ENCODE measurements at regions not wholly inside any gene's neighbourhood (a gene's known extent, or its start where the extent isn't known, plus 50 kb on each side); places are given as distances from the start of the nearest gene placed in this dataset.

GRCh38 chr13:80441968-80442367 is 101.0 kb upstream of the SPRY2 start:
- Histone ChIP-seq H3K9me3 (replicated peaks in 1 of 2; ENCODE audit: control insufficient read depth in 2 of 2, insufficient read depth in 1 of 2, low read depth in 1 of 2, low read length in 2 of 2) (no peaks in the 10 kb centered on the region), H3K23ac (ENCODE audit: low read depth, low read length, poor library complexity) (no peak overlapping the region), H4K8ac (ENCODE audit: low read depth, low read length) (no peak overlapping the region), H3K4me1 (ENCODE audit: control insufficient read depth in 2 of 2, insufficient read depth in 1 of 2, low read depth in 1 of 2, low read length in 2 of 2) (no peaks in the 10 kb centered on the region), H3K4me2 (ENCODE audit: insufficient read depth, low read length, poor library complexity, severe bottlenecking) (no peak overlapping the region), H3K4ac (ENCODE audit: low read length) (no peak overlapping the region), H2BK12ac (ENCODE audit: low read length) (no peak overlapping the region), H3K18ac (ENCODE audit: low read length) (no peak overlapping the region), H3K4me3 (ENCODE audit: low read length in 2 of 2) (no peak overlapping the region), H3K14ac (ENCODE audit: low read length) (no peak overlapping the region), H3K27ac (replicated peaks; ENCODE audit: low read length) (no peak overlapping the region), H4K91ac (ENCODE audit: low read depth, low read length, poor library complexity) (no peak overlapping the region), H2AFZ (ENCODE audit: low read length) (no peak overlapping the region), H3K9ac (ENCODE audit: low read depth, low read length, poor library complexity) (no peak overlapping the region), H3K27me3 (ENCODE audit: control insufficient read depth in 3 of 3, insufficient read depth in 3 of 3, low read depth in 1 of 3, low read length in 3 of 3) (no peaks in the 10 kb centered on the region), H2BK15ac (ENCODE audit: low read length) (no peak overlapping the region), H3K36me3 (replicated peaks in 1 of 2; ENCODE audit: control insufficient read depth in 2 of 2, insufficient read depth in 2 of 2, low read length in 2 of 2) (no peaks in the 10 kb centered on the region), H2AK5ac (ENCODE audit: low read depth, low read length) (no peak overlapping the region), H2BK5ac (ENCODE audit: low read length) (no peak overlapping the region), H3K79me1 (ENCODE audit: low read depth, low read length) (no peaks in the 10 kb centered on the region), H2BK120ac (ENCODE audit: low read depth, low read length) (no peak overlapping the region)
- no peak for DNase-seq (ENCODE audit: low spot score)

- Histone ChIP-seq H2BK120ac (ENCODE audit: low read depth, low read length) (no peak overlapping the region), H3K23ac (ENCODE audit: low read depth, low read length, poor library complexity) (no peak overlapping the region), H2BK15ac (ENCODE audit: low read length) (no peak overlapping the region), H3K14ac (ENCODE audit: low read length) (no peak overlapping the region), H2BK12ac (ENCODE audit: low read length) (no peak overlapping the region), H3K18ac (ENCODE audit: low read length) (no peak overlapping the region), H4K91ac (ENCODE audit: low read depth, low read length, poor library complexity) (no peak overlapping the region), H3K9ac (ENCODE audit: low read depth, low read length, poor library complexity) (no peak overlapping the region), H3K79me1 (ENCODE audit: low read depth, low read length) (no peaks in the 10 kb centered on the region), H3K27me3 (ENCODE audit: control insufficient read depth in 3 of 3, insufficient read depth in 3 of 3, low read depth in 1 of 3, low read length in 3 of 3) (no peaks in the 10 kb centered on the region), H2AK5ac (ENCODE audit: low read depth, low read length) (no peak overlapping the region), H3K4ac (ENCODE audit: low read length) (no peak overlapping the region), H3K4me3 (ENCODE audit: low read length in 2 of 2) (no peak overlapping the region), H3K9me3 (replicated peaks in 1 of 2; ENCODE audit: control insufficient read depth in 2 of 2, insufficient read depth in 1 of 2, low read depth in 1 of 2, low read length in 2 of 2) (no peaks in the 10 kb centered on the region), H3K4me1 (ENCODE audit: control insufficient read depth in 2 of 2, insufficient read depth in 1 of 2, low read depth in 1 of 2, low read length in 2 of 2) (no peaks in the 10 kb centered on the region), H2AFZ (ENCODE audit: low read length) (no peak overlapping the region), H3K36me3 (replicated peaks in 1 of 2; ENCODE audit: control insufficient read depth in 2 of 2, insufficient read depth in 2 of 2, low read length in 2 of 2) (no peaks in the 10 kb centered on the region), H3K4me2 (ENCODE audit: insufficient read depth, low read length, poor library complexity, severe bottlenecking) (no peak overlapping the region), H4K8ac (ENCODE audit: low read depth, low read length) (no peak overlapping the region), H2BK5ac (ENCODE audit: low read length) (no peak overlapping the region), H3K27ac (replicated peaks; ENCODE audit: low read length) (no peak overlapping the region)
- no CpG with 5 or more reads among the region's 3 CpGs for WGBS, 2 donors (ENCODE audit: extremely low coverage in 2 of 2, insufficient read length in 2 of 2, insufficient replicate concordance in 1 of 2)
- DNase-seq (ENCODE audit: low spot score) = no peak
Measured at GRCh38 chr13:80438521-80438920, 97.6 kb upstream of the SPRY2 start.

- no peak overlapping the region for H2BK5ac ChIP-seq (ENCODE audit: low read length)
- no peak overlapping the region for H4K8ac ChIP-seq (ENCODE audit: low read depth, low read length)
- no peak overlapping the region for H3K27ac ChIP-seq (replicated peaks; ENCODE audit: low read length)
Measured at GRCh38 chr13:80437231-80437630, 96.3 kb upstream of the SPRY2 start.

GRCh38 chr13:80436571-80437169 is 95.7 kb upstream of the SPRY2 start:
- Histone ChIP-seq H3K23ac (ENCODE audit: low read depth, low read length, poor library complexity) (no peak overlapping the region), H4K91ac (ENCODE audit: low read depth, low read length, poor library complexity) (no peak overlapping the region), H3K27ac (replicated peaks; ENCODE audit: low read length) (no peak overlapping the region), H4K8ac (ENCODE audit: low read depth, low read length) (no peak overlapping the region), H3K4me2 (ENCODE audit: insufficient read depth, low read length, poor library complexity, severe bottlenecking) (no peak overlapping the region), H3K9ac (ENCODE audit: low read depth, low read length, poor library complexity) (no peak overlapping the region), H3K4me3 (ENCODE audit: low read length in 2 of 2) (no peak overlapping the region), H3K14ac (ENCODE audit: low read length) (no peak overlapping the region), H2AK5ac (ENCODE audit: low read depth, low read length) (no peak overlapping the region), H3K4ac (ENCODE audit: low read length) (no peak overlapping the region), H2AFZ (ENCODE audit: low read length) (peak overlapping the region; percentile 2), H3K27me3 (ENCODE audit: control insufficient read depth in 3 of 3, insufficient read depth in 3 of 3, low read depth in 1 of 3, low read length in 3 of 3) (no peaks in the 10 kb centered on the region), H3K4me1 (ENCODE audit: control insufficient read depth in 2 of 2, insufficient read depth in 1 of 2, low read depth in 1 of 2, low read length in 2 of 2) (no peaks in the 10 kb centered on the region), H3K36me3 (replicated peaks in 1 of 2; ENCODE audit: control insufficient read depth in 2 of 2, insufficient read depth in 2 of 2, low read length in 2 of 2) (no peaks in the 10 kb centered on the region), H3K9me3 (replicated peaks in 1 of 2; ENCODE audit: control insufficient read depth in 2 of 2, insufficient read depth in 1 of 2, low read depth in 1 of 2, low read length in 2 of 2) (no peaks in the 10 kb centered on the region), H2BK12ac (ENCODE audit: low read length) (no peak overlapping the region), H3K18ac (ENCODE audit: low read length) (no peak overlapping the region), H3K79me1 (ENCODE audit: low read depth, low read length) (no peaks in the 10 kb centered on the region), H2BK15ac (ENCODE audit: low read length) (no peak overlapping the region), H2BK120ac (ENCODE audit: low read depth, low read length) (no peak overlapping the region), H2BK5ac (ENCODE audit: low read length) (no peak overlapping the region)
- no peak for DNase-seq (ENCODE audit: low spot score)
- WGBS, 2 donors (ENCODE audit: extremely low coverage in 2 of 2, insufficient read length in 2 of 2, insufficient replicate concordance in 1 of 2) = no CpG with 5 or more reads among the region's 4 CpGs

More at GRCh38 chr13:80437231-80437630, 96.3 kb upstream of the SPRY2 start:
- H3K4me2 ChIP-seq (ENCODE audit: insufficient read depth, low read length, poor library complexity, severe bottlenecking) = no peak overlapping the region
- no peak overlapping the region for H3K4ac ChIP-seq (ENCODE audit: low read length)
- H3K23ac ChIP-seq (ENCODE audit: low read depth, low read length, poor library complexity) = no peak overlapping the region
- H2BK15ac ChIP-seq (ENCODE audit: low read length) = no peak overlapping the region
- no peaks in the 10 kb centered on the region for H3K4me1 ChIP-seq (ENCODE audit: control insufficient read depth in 2 of 2, insufficient read depth in 1 of 2, low read depth in 1 of 2, low read length in 2 of 2)
- no peak overlapping the region for H2AK5ac ChIP-seq (ENCODE audit: low read depth, low read length)
- H3K27me3 ChIP-seq (ENCODE audit: control insufficient read depth in 3 of 3, insufficient read depth in 3 of 3, low read depth in 1 of 3, low read length in 3 of 3) = no peaks in the 10 kb centered on the region
- no peak overlapping the region for H3K4me3 ChIP-seq (ENCODE audit: low read length in 2 of 2)
- no peak overlapping the region for H3K18ac ChIP-seq (ENCODE audit: low read length)
- no peak for DNase-seq (ENCODE audit: low spot score)
- H3K14ac ChIP-seq (ENCODE audit: low read length) = no peak overlapping the region
- no peak overlapping the region for H3K9ac ChIP-seq (ENCODE audit: low read depth, low read length, poor library complexity)
- H3K36me3 ChIP-seq (replicated peaks in 1 of 2; ENCODE audit: control insufficient read depth in 2 of 2, insufficient read depth in 2 of 2, low read length in 2 of 2) = no peaks in the 10 kb centered on the region
- no peak overlapping the region for H2BK12ac ChIP-seq (ENCODE audit: low read length)
- H3K79me1 ChIP-seq (ENCODE audit: low read depth, low read length) = no peaks in the 10 kb centered on the region
- H2AFZ ChIP-seq (ENCODE audit: low read length) = peak overlapping the region; percentile 2
- H4K91ac ChIP-seq (ENCODE audit: low read depth, low read length, poor library complexity) = no peak overlapping the region
- no CpG with 5 or more reads among the region's 1 CpG for WGBS, 2 donors (ENCODE audit: extremely low coverage in 2 of 2, insufficient read length in 2 of 2, insufficient replicate concordance in 1 of 2)
- no peaks in the 10 kb centered on the region for H3K9me3 ChIP-seq (replicated peaks in 1 of 2; ENCODE audit: control insufficient read depth in 2 of 2, insufficient read depth in 1 of 2, low read depth in 1 of 2, low read length in 2 of 2)
- H2BK120ac ChIP-seq (ENCODE audit: low read depth, low read length) = no peak overlapping the region

Data from neuronal stem cell (in vitro differentiated cells).